ENCODE measurements at regions not wholly inside any gene's neighbourhood (a gene's known extent, or its start where the extent isn't known, plus 50 kb on each side); places are given as distances from the start of the nearest gene placed in this dataset.
"Not testable (repeated sequence)": the region's sequence is repeated elsewhere in the genome, so short reads cannot be mapped to it uniquely, and the experiment has no call there.

DNA sequence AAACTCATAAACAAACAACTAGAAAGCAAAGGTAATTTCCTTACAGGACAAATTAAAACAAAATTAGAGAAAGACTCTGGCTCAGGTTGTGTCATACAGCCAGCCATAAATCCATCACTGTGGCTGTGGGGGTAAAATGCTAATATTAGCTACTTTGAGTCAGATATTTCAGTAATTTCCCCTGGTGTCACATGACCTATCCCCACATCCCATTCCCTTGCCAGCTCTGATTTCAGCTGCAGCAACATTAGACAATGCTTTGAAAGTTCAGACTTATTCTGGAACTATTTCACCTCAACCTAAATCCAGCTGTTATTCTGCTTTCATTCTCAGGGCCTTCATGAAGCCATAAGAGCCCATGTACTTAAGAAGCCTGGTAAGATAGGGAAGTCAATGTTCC is 55.3 kb downstream of the RPL10L start:
- Histone ChIP-seq H3K4me3 (no peak overlapping the region), H3K36me3 (no peaks in the 10 kb centered on the region), H3K27ac (peak overlapping the region; percentile 7; the same call in 1 of the 2 replicates), H3K9me3 (replicated peaks) (no peaks in the 10 kb centered on the region), H3K4me1 (peaks cover 15% of the 10 kb centered on the region), H3K27me3 (no peaks in the 10 kb centered on the region)
- DNase-seq, result peak; percentile 13 to 43

DNA sequence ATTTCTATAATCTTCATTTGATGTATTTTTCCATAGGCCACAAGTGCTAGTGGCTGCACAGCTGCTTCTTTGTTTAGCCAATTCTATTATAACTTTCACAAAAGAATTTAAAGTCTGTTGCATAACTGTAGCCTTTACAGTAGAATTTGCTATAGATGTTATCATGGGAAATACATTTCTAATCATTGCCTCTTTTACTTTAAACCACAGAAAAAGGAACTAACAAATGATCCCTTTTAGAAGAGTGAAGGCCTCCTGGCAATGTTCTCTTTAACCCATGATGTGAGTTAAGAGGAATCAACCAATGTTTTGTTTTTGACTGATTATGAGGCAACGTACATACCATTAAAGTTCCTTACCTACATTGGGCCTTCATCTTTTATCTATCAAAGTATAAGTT is 68.8 kb downstream of the RPL10L start:
- Histone ChIP-seq H3K27ac (no peak overlapping the region), H3K27me3 (no peaks in the 10 kb centered on the region), H3K36me3 (no peaks in the 10 kb centered on the region), H3K4me1 (no peaks in the 10 kb centered on the region), H3K9me3 (replicated peaks) (no peaks in the 10 kb centered on the region), H3K4me3 (no peak overlapping the region)
- DNase-seq, result no peak

DNA sequence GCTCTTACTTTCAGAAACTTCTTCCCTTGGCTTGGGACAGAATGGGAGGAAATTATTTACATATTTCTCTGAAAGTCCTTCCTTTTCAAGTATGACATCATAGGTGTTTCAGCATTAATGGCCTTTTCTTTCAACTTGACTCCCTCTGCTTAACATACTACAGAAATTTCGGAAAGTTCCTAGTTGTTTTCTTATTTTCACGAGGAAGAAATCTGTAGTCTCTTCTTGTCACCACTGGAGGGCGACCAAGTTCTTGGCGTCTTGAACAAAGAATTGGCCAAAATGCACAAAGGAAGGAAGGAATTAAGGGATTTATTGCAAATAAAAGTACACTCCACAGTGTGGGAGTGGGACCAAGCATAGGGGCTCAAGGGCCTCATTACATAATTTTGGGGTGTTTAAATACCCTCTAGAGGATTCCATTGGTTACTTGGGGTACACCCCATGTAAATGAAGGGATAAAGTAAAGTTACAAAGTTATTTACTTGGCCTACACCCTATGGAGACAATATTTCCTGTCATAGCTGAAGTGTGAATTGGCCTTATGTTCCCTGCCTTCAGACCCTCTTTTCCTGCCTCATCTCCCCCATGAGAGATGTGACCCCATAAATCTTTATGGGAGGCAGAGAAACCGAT is 70.4 kb downstream of the RPL10L start:
- peak; percentile 13 to 53 for DNase-seq
- no peaks in the 10 kb centered on the region for H3K27me3 ChIP-seq
- no peaks in the 10 kb centered on the region for H3K4me1 ChIP-seq
- H3K4me3 ChIP-seq, result no peak overlapping the region
- H3K9me3 ChIP-seq (replicated peaks), result no peaks in the 10 kb centered on the region
- H3K36me3 ChIP-seq, result no peaks in the 10 kb centered on the region
- no peak overlapping the region for H3K27ac ChIP-seq

DNA sequence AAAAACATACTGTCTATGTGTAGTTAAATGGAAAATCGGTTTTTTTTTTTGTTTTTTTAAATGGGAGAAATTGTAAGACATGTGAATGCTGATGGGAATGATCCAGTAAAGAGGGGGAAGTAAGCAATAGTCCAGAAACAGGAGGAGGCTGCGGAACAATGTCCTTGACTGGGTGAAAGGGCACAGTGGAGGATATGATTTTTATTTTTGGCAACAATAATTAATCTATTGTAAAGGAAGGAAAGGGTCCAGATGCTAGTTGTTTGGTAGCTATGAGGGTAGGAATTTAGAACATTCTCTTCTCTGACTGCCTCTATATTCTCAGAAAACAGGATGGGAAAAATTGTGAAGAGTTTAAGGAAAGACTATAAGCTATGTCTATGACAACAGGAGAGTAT is 76.6 kb downstream of the RPL10L start:
- no peaks in the 10 kb centered on the region for H3K36me3 ChIP-seq
- H3K27me3 ChIP-seq, result no peaks in the 10 kb centered on the region
- DNase-seq, result no peak
- H3K9me3 ChIP-seq (replicated peaks), result no peaks in the 10 kb centered on the region; the same call in 1 of the 2 replicates
- H3K4me1 ChIP-seq, result peaks cover 32% of the 10 kb centered on the region
- no peak overlapping the region for H3K27ac ChIP-seq
- no peak overlapping the region for H3K4me3 ChIP-seq

DNA sequence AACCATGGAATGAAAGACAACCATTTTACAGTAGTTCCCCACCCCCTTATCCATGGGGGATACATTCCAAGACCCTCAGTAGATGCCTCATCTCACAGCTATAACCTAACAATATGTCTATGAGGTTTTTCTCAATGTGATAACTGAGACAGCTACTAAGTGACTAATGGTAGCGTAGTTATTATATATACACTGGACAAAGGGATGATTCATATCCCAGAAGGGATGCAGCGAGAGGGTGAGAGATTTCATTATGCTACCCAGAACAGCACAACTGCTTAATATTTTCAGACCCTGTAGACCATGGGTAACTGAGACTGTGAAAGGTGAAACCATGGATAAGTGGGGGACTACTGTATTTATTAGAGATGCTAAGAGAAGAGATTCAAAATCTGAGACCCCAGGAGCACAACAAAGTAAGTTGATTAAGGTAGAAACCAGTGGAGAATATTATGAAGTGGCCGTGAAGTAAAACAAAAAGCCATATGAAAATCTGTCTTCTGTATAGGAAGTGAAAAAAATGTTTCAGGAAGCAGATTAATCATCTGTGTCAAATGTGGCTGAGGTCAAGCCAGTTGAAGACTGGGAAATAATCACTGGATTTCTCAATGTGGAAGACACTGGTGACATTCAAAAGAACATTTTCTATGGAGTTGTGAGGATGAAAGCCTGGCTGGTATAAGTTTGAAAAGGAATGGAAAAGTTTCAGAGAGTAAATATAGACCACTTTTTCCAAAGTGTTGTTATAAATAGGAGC is 77.2 kb downstream of the RPL10L start:
- H3K4me1 ChIP-seq, result peaks cover 32% of the 10 kb centered on the region
- H3K27me3 ChIP-seq, result no peaks in the 10 kb centered on the region
- no peak overlapping the region for H3K4me3 ChIP-seq
- H3K9me3 ChIP-seq (replicated peaks), result no peaks in the 10 kb centered on the region; the same call in 1 of the 2 replicates
- H3K27ac ChIP-seq, result peak overlapping the region; percentile 35; the same call in 1 of the 2 replicates
- H3K36me3 ChIP-seq, result no peaks in the 10 kb centered on the region
- DNase-seq, result peak; percentile 11 to 60

DNA sequence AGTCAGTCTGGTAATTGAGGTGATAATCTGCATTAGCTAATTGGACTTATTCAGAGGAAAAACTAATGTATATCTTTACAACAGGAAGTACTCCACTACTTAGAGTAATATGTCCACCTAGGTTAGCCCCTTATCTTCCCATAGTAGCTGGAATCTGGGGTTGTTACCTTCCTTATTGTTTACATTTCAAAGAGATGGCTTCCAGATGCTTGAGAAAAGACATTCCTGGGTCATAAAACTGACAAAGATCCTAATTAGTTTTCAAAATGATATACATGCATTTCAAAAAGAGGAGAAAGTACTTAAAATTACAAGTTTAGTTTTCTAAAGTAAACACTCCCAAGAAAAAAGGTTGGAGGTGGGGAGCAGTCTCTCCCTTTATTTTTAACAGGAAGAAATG is 78.1 kb downstream of the RPL10L start:
- Histone ChIP-seq H3K27me3 (no peaks in the 10 kb centered on the region), H3K4me1 (peaks cover 32% of the 10 kb centered on the region), H3K4me3 (no peak overlapping the region), H3K36me3 (no peaks in the 10 kb centered on the region), H3K27ac (no peak overlapping the region), H3K9me3 (replicated peaks) (no peaks in the 10 kb centered on the region; the same call in 1 of the 2 replicates)
- DNase-seq, result no peak

DNA sequence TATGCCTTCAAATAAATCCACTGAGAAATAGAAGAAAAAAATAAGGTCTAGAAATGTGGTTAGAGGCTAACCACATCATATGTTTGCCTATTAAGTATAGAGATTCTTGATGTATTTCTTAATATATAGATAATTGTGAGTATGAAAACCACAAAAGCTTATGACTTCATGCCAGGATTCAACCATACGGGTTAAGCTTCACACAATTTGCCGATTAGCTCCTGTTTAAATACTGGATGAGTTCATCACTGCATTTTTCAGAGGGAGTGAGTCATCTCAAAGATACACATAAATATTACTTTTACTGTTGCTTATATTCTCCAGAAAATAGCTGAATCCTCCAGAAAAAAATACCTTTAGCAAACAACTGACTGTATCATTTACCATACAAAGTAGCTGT is 79.6 kb downstream of the RPL10L start:
- Histone ChIP-seq H3K4me3 (no peak overlapping the region), H3K36me3 (no peaks in the 10 kb centered on the region), H3K9me3 (replicated peaks) (no peaks in the 10 kb centered on the region; the same call in 1 of the 2 replicates), H3K4me1 (peaks cover 32% of the 10 kb centered on the region), H3K27me3 (no peaks in the 10 kb centered on the region), H3K27ac (no peak overlapping the region; the same call in 1 of the 2 replicates)
- peak; percentile 21 to 69 for DNase-seq

DNA sequence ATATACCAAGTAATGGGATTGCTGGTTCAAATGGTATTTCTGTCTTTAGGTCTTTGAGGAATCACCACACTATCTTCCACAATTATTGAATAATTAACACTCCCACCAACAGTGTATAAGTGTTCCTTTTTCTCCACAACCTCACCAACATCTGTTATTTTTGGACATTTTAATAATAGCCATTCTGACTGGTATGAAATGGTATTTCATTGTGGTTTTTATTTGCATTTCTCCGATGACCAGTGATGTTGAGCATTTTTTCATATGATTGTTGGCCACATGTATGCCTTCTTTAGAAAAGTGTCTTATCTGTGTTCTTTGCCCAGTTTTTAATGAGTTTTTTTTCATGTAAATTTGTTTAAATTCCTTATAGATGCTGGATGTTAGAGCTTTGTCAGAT is 83.4 kb downstream of the RPL10L start:
- not testable (repeated sequence) for H3K27ac ChIP-seq; H3K9me3 ChIP-seq (replicated peaks); H3K4me3 ChIP-seq; DNase-seq; H3K27me3 ChIP-seq; H3K36me3 ChIP-seq
- peaks cover 15% of the 10 kb centered on the region for H3K4me1 ChIP-seq

DNA sequence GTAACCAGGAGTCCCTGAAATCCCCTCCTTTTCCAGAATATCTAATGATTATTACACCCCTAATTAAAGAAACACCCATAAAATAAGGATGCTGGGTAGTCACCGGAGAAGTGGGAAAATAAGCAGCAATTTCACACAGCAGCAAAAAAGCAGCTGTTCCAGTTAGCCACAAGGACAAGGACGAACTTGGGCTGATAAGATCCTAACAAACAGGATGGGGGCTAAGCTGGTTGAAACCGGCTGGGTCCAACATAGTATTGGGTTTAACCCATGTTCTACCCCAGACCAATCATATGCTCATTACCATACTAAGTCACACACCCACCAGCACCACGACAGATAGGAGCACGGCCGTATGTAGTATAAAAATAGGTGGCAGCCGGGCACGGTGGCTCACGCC is 100.7 kb downstream of the RPL10L start:
- Histone ChIP-seq H3K4me3 (peak overlapping the region; percentile 20; the same call in 1 of the 2 replicates), H3K4me1 (no peaks in the 10 kb centered on the region), H3K27ac (peak overlapping the region; percentile 83), H3K9me3 (replicated peaks) (no peaks in the 10 kb centered on the region), H3K36me3 (no peaks in the 10 kb centered on the region), H3K27me3 (no peaks in the 10 kb centered on the region)
- peak; percentile 62 to 81 for DNase-seq

DNA sequence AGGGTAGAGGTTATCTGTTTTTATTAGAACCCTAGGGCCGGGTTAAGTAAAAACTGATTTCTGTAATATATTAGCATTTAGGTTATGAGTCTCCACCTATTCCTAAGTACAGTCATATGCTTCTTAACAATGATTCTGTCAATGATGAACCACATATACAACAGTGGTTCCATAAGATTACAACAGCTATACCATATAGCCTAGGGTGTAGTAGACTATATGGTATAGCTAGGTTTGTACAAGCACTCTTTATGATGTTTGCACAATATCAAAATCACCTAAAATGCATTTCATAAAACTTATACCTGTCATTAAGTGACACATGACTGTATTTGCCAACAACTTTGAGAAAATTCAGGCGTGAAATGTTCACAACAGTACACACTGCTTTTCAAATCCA is 110.6 kb downstream of the RPL10L start:
- no peak for DNase-seq
- no peak overlapping the region for H3K27ac ChIP-seq
- no peak overlapping the region for H3K4me3 ChIP-seq
- H3K36me3 ChIP-seq, result no peaks in the 10 kb centered on the region
- no peaks in the 10 kb centered on the region for H3K4me1 ChIP-seq
- no peaks in the 10 kb centered on the region for H3K9me3 ChIP-seq (replicated peaks)
- H3K27me3 ChIP-seq, result no peaks in the 10 kb centered on the region

DNA sequence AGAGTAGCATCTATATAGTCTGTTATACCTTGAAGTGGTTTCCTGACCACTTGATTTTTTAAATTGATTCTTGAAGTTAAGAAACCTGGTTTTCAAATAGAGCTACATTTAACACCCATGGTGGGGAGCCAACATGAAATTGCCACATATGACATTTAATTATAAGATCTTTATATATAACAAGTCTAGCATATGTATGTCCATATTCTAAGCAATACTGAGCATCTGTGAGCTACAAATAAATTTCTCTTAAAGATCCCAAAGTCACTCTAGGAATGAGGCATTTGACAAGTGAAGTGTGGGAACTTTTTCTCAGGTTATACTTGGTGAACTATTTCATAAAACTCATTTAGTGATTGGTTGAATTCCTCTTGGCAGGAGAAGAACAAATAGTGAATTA is 132.5 kb downstream of the RPL10L start:
- H3K36me3 ChIP-seq, result no peaks in the 10 kb centered on the region
- H3K9me3 ChIP-seq (replicated peaks), result no peaks in the 10 kb centered on the region
- DNase-seq, result no peak
- no peaks in the 10 kb centered on the region for H3K27me3 ChIP-seq
- no peaks in the 10 kb centered on the region for H3K4me1 ChIP-seq
- H3K27ac ChIP-seq, result no peak overlapping the region
- H3K4me3 ChIP-seq, result no peak overlapping the region

DNA sequence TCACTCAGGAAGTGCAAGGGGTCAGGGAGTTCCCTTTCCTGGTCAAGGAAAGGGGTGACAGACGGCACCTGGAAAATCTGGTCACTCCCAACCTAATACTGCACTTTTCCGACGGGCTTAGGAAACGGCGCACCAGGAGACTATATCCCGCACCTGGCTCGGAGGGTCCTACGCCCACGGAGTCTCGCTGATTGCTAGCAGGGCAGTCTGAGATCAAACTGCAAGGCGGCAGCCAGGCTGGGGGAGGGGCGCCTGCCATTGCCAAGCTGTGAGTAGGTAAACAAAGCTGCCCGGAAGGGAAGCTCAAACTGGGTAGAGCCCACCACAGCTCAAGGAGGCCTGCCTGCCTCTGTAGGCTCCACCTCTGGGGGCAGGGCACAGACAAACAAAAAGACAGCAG is 142.8 kb downstream of the RPL10L start:
- H3K27me3 ChIP-seq; H3K9me3 ChIP-seq (replicated peaks); H3K27ac ChIP-seq; H3K4me1 ChIP-seq; DNase-seq; H3K4me3 ChIP-seq; H3K36me3 ChIP-seq: not testable (repeated sequence)

DNA sequence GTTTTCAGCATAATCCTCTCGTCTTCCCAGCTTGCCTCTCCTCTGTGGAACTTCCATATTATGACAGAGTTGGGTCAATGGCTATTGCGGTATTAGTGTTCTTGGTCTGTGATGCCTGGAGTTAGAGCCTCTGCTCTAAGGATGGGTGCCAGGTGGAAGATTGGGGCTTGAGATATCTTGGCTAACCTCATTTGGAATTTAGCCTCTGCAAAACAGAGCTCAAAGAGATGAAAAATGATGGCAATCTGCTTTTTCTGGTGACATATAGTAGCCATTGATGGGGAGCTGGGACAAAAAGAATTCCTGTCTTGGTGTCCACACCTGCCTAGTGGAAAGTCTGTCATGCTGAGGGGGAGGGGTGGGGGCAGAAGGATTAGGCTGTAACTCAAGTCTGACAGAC is 152.1 kb downstream of the RPL10L start:
- peak; percentile 9 to 41 for DNase-seq
- Histone ChIP-seq H3K9me3 (replicated peaks) (no peaks in the 10 kb centered on the region), H3K4me3 (no peak overlapping the region), H3K27ac (no peak overlapping the region), H3K27me3 (no peaks in the 10 kb centered on the region), H3K4me1 (0 out of 2 replicates have a peak, but pooled peaks cover 4% of the 10 kb centered on the region), H3K36me3 (no peaks in the 10 kb centered on the region)

DNA sequence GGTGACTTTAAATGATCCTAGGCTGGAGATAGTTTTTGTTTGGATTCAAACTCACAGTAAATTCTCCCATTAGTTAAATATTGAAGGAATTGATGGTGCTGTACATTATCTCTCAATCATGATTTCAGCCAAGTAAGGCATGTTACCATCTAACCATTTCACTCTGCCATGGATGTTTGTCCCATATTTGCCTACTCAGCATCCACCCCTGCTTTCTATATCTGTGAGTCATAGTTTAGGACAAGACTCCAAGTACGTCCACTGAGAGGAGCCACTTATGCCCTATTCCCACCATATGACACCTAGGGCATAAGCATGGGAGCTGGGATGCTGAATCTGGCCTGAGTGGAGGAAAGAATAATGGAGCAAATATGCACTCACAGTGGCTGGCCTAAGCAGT is 155.2 kb downstream of the RPL10L start:
- H3K9me3 ChIP-seq (replicated peaks), result no peaks in the 10 kb centered on the region
- no peaks in the 10 kb centered on the region for H3K27me3 ChIP-seq
- no peak for DNase-seq
- no peaks in the 10 kb centered on the region for H3K36me3 ChIP-seq
- no peak overlapping the region for H3K4me3 ChIP-seq
- 0 out of 2 replicates have a peak, but pooled peaks cover 4% of the 10 kb centered on the region for H3K4me1 ChIP-seq
- no peak overlapping the region for H3K27ac ChIP-seq

DNA sequence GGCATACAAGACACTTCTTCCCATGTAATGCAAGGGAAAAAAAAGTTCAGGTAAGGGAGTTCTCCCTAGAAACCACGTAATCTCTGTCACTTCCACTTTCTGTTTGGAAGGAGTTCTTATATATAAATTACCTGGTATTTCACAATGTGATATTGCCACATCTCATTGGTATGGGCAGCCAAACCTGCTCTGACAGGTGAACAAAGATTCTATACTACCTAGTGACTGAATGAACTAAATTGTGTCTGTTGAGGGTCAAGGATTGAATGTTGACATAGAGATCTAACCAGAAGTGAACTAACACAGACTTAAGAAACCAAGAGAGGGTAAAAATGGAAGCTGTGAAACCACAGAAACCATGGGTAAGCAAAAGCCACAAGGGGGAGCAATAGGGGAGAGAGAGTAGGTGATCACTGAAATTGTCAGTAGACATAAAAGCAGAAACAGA is 161.3 kb downstream of the RPL10L start:
- H3K4me3 ChIP-seq, result no peak overlapping the region
- peak; percentile 7 to 55 for DNase-seq
- H3K27me3 ChIP-seq, result no peaks in the 10 kb centered on the region
- H3K9me3 ChIP-seq (replicated peaks), result no peaks in the 10 kb centered on the region
- H3K4me1 ChIP-seq, result no peaks in the 10 kb centered on the region
- H3K36me3 ChIP-seq, result no peaks in the 10 kb centered on the region
- no peak overlapping the region for H3K27ac ChIP-seq

Measured in SJCRH30 (cell line).